ENCODE measurements at regions not wholly inside any gene's neighbourhood (a gene's known extent, or its start where the extent isn't known, plus 50 kb on each side); places are given as distances from the start of the nearest gene placed in this dataset.

GRCh38 chr12:77725611-77726010, 105.1 kb upstream of the NAV3 start:
- TF ChIP-seq CTCF (IDR thresholded peaks at IDR 0.05) (no peak), MXI1 (IDR thresholded peaks at IDR 0.05; ENCODE audit: low read depth, low read length) (no peak), USF2 (IDR thresholded peaks at IDR 0.05; ENCODE audit: borderline replicate concordance, low read depth, low read length) (no peak), RFX5 (IDR thresholded peaks at IDR 0.05; ENCODE audit: low read length) (no peak), POLR2AphosphoS5 (IDR thresholded peaks at IDR 0.05; ENCODE audit: low read depth, low read length) (no peak), ELF1 (IDR thresholded peaks at IDR 0.05) (no peak), RCOR1 (IDR thresholded peaks at IDR 0.05; ENCODE audit: low read length) (no peak), MAX (IDR thresholded peaks at IDR 0.05; ENCODE audit: low read depth) (no peak), RAD21 (IDR thresholded peaks at IDR 0.05; ENCODE audit: low read length) (no peak), NFIC (IDR thresholded peaks at IDR 0.05; ENCODE audit: borderline replicate concordance) (no peak), MEF2A (IDR thresholded peaks at IDR 0.05; ENCODE audit: borderline replicate concordance, low read depth) (no peak), REST (IDR thresholded peaks at IDR 0.05; ENCODE audit: low read depth, low read length) (no peak)
